Sigmoid colon (tissue), 3 donors: ENCODE measurements at regions not wholly inside any gene's neighbourhood (a gene's known extent, or its start where the extent isn't known, plus 50 kb on each side); places are given as distances from the start of the nearest gene placed in this dataset.
A peak's percentile ranks its signal among the peaks of the same experiment; 100 is the strongest.
"Not testable (repeated sequence)": the region's sequence is repeated elsewhere in the genome, so short reads cannot be mapped to it uniquely, and the experiment has no call there.

ENCODE experiments used
- POLR2A ChIP-seq, 2 donors: fragments of 450-650 bp; IDR thresholded peaks; one replicate each; pipeline ENCODE4 v1.6.1; 2016; ENCODE audit warnings: antibody characterized with exemption in 2 of 2, mild to moderate bottlenecking in 2 of 2, moderate library complexity in 2 of 2
- TF ChIP-seq, protein P1 (sequence below), 4 experiments: fragments of 450-650 bp in 3 of 4; fragments of 200-600 bp in 1 of 4; IDR thresholded peaks; one replicate each; pipeline ENCODE4 v1.5.1; 2016 to 2019; ENCODE audit warnings: antibody characterized with exemption in 4 of 4, mild to moderate bottlenecking in 3 of 4, moderate library complexity in 2 of 4

DNA sequence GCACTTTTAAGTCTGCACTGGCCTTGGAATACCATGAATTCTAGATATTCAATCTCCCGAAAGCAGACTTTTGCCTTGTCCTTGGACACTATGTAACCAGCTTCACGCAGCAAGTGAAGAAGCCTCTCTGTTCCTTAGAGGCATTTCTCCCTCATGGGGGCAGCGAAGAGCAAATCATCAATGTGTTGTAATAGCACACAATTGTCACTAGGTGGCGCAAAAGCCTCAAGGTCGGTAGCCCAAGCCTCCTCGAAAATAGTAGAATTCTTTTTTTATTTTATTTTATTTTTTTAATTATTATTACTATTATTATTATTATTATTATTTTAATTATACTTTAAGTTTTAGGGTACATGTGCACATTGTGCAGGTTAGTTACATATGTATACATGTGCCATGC, 100.8 kb downstream of the ALG10 start:
- TF ChIP-seq, protein P1, sequence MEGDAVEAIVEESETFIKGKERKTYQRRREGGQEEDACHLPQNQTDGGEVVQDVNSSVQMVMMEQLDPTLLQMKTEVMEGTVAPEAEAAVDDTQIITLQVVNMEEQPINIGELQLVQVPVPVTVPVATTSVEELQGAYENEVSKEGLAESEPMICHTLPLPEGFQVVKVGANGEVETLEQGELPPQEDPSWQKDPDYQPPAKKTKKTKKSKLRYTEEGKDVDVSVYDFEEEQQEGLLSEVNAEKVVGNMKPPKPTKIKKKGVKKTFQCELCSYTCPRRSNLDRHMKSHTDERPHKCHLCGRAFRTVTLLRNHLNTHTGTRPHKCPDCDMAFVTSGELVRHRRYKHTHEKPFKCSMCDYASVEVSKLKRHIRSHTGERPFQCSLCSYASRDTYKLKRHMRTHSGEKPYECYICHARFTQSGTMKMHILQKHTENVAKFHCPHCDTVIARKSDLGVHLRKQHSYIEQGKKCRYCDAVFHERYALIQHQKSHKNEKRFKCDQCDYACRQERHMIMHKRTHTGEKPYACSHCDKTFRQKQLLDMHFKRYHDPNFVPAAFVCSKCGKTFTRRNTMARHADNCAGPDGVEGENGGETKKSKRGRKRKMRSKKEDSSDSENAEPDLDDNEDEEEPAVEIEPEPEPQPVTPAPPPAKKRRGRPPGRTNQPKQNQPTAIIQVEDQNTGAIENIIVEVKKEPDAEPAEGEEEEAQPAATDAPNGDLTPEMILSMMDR (IDR thresholded peaks at IDR 0.05), result peak; percentile 38 to 86 (median 62)
- TF ChIP-seq POLR2A (IDR thresholded peaks at IDR 0.05), result not testable (repeated sequence)
